22Rv1 (cell line): ENCODE measurements at regions not wholly inside any gene's neighbourhood (a gene's known extent, or its start where the extent isn't known, plus 50 kb on each side); places are given as distances from the start of the nearest gene placed in this dataset.

ENCODE experiments used
- H3K27ac ChIP-seq: fragments of 450-650 bp; 2 replicates; pipeline ENCODE4 v1.5.1; 2017
- CTCF ChIP-seq: fragments of 450-650 bp; IDR thresholded peaks from 2 replicates; pipeline ENCODE4 v1.5.1; 2017; ENCODE audit warnings: mild to moderate bottlenecking
- ZFX ChIP-seq: fragments of 450-650 bp; IDR thresholded peaks from 2 replicates; pipeline ENCODE4 v1.6.1; 2017; ENCODE audit warnings: antibody characterized with exemption, borderline replicate concordance

GRCh38 chr12:24325331-24325730, 375.9 kb upstream of the SOX5 start:
- H3K27ac ChIP-seq, result no peak overlapping the region
- no peak for TF ChIP-seq CTCF
- TF ChIP-seq ZFX, result no peak

- TF ChIP-seq ZFX (no peak), CTCF (no peak)
- no peak overlapping the region for H3K27ac ChIP-seq
These were observed 358.4 kb upstream of the SOX5 start for GRCh38 chr12:24307716-24308335.

GRCh38 chr12:24307153-24307552, 357.7 kb upstream of the SOX5 start:
- no peak overlapping the region for H3K27ac ChIP-seq
- TF ChIP-seq ZFX (no peak), CTCF (no peak)

GRCh38 chr12:24306001-24306400, 356.5 kb upstream of the SOX5 start:
- H3K27ac ChIP-seq, result no peak overlapping the region

GRCh38 chr12:24304285-24304684, 354.8 kb upstream of the SOX5 start:
- TF ChIP-seq CTCF, result no peak
- TF ChIP-seq ZFX, result no peak
- no peak overlapping the region for H3K27ac ChIP-seq

More at GRCh38 chr12:24306001-24306400, 356.5 kb upstream of the SOX5 start:
- TF ChIP-seq ZFX (no peak), CTCF (no peak)

- no peak overlapping the region for H3K27ac ChIP-seq
- TF ChIP-seq ZFX, result no peak
- TF ChIP-seq CTCF, result no peak
These were observed 353.2 kb upstream of the SOX5 start for GRCh38 chr12:24302708-24303107.

GRCh38 chr12:24297516-24297915, 348.0 kb upstream of the SOX5 start:
- TF ChIP-seq CTCF (no peak), ZFX (no peak)
- no peak overlapping the region for H3K27ac ChIP-seq
